Epithelial cell of esophagus (primary cell): ENCODE measurements at regions not wholly inside any gene's neighbourhood (a gene's known extent, or its start where the extent isn't known, plus 50 kb on each side); places are given as distances from the start of the nearest gene placed in this dataset.

Source experiments
- DNase-seq: peaks from one replicate; pipeline ENCODE4 v3.0.0; 2010; ENCODE audit warnings: low read depth
- H3K4me3 ChIP-seq: 2 replicates; pipeline ENCODE4 v1.5.1; 2011; ENCODE audit warnings: mild to moderate bottlenecking, low read length, control low read depth
- TF ChIP-seq, protein P1 (sequence below): IDR thresholded peaks from 2 replicates; pipeline ENCODE4 v1.5.1; 2011; ENCODE audit warnings: low read depth, mild to moderate bottlenecking, low read length, control low read depth, inconsistent platforms; ENCODE audit not compliant: insufficient read depth; ENCODE audit errors: missing control alignments

DNA sequence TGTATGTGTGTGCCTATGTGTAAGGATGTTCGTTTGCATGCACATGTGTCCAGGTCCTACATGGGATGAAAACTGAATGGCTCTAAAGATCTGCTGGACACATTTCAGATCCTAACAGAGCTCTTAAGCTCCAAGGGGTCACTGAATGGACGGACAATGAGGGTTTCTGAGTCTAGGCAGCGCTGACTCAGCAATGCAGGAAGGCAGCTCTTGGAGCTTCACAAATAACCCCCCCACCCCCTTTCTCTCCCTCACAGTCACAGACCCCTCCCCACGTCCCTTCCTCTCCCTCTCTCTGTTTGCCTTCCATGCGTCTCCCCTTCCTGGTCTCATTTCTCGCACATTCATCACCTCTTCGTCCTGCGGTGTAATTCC, 369.8 kb downstream of the PREX1 start:
- H3K4me3 ChIP-seq = no peak overlapping the region
- no peak for DNase-seq
- TF ChIP-seq, protein P1, sequence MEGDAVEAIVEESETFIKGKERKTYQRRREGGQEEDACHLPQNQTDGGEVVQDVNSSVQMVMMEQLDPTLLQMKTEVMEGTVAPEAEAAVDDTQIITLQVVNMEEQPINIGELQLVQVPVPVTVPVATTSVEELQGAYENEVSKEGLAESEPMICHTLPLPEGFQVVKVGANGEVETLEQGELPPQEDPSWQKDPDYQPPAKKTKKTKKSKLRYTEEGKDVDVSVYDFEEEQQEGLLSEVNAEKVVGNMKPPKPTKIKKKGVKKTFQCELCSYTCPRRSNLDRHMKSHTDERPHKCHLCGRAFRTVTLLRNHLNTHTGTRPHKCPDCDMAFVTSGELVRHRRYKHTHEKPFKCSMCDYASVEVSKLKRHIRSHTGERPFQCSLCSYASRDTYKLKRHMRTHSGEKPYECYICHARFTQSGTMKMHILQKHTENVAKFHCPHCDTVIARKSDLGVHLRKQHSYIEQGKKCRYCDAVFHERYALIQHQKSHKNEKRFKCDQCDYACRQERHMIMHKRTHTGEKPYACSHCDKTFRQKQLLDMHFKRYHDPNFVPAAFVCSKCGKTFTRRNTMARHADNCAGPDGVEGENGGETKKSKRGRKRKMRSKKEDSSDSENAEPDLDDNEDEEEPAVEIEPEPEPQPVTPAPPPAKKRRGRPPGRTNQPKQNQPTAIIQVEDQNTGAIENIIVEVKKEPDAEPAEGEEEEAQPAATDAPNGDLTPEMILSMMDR = no peak

DNA sequence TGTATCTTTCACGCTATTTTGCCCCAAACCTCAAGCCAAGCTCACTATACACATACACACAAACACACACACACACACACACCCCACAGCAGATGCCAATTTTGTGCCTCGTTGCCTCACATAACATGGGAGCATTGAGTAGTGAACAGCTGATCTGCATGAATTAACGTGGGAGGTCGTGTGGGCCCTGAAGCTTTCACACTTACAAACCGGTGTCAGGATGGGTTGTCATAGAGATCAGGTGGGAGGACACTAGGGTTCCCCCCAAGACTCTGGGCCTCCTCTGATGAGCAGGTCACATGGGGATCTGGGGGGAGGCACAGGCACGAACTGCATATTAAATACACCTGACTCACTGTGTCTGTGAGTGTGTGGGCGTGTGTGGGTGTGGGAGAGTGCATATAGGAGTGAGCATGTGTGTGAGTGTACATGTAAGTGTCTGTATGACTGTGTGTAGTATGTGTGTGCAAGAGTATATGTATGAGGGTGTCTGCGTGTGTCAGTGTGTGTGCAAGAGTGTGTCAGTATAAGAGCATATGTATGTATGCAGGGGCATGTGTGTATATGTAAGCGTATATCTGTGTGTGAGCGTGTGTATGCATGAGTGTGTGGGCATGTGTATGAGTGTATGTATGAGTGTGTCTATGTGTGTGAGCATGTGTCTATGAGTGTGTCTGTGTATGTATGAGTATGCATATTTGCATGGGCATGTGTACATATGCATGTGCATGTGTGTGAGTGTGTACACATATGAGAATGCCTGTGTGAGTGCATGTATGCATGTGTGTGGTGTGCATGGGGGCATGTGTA, 370.4 kb downstream of the PREX1 start:
- DNase-seq = no peak
- H3K4me3 ChIP-seq = no peak overlapping the region
- TF ChIP-seq, protein P1 = no peak

DNA sequence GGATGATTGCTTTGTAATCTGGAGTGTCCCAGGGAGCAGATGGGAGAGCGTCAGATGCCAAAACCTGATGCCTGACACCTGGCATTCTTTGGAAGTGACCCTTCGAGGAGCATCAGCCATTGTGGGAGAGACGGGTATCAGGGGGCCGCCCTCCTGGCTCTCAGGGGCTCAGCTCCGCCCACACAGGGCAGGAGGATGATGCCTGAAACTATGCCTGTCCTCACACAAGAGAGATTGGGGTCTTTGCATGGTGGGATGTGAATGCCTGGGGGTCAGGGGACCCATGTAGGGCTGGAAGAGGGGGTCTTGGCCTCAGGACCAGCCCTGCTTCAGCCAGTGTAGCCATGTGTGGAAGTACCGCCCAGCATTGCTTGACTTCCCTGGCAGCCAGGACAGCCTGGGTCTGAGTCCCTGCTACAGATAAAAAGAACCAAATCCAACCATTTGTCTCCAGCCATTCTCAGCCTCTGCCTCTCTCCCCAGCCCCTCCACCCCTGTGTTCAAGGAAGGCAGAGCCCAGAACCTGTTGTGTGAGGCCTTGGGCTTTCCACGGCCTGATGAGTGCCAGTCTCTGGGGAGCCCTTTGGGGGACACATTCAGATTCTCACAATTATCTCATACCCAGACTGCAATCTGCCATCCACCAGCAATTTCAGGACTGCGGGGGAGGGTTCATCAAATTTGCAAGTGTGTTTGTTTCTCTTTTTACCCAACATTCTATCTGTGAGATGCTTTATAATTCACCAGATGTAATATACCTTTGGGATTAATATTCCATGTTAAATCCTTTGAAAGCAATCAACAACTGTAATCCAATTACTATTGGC, 371.2 kb downstream of the PREX1 start:
- TF ChIP-seq, protein P1 = no peak
- no peak overlapping the region for H3K4me3 ChIP-seq
- no peak for DNase-seq

DNA sequence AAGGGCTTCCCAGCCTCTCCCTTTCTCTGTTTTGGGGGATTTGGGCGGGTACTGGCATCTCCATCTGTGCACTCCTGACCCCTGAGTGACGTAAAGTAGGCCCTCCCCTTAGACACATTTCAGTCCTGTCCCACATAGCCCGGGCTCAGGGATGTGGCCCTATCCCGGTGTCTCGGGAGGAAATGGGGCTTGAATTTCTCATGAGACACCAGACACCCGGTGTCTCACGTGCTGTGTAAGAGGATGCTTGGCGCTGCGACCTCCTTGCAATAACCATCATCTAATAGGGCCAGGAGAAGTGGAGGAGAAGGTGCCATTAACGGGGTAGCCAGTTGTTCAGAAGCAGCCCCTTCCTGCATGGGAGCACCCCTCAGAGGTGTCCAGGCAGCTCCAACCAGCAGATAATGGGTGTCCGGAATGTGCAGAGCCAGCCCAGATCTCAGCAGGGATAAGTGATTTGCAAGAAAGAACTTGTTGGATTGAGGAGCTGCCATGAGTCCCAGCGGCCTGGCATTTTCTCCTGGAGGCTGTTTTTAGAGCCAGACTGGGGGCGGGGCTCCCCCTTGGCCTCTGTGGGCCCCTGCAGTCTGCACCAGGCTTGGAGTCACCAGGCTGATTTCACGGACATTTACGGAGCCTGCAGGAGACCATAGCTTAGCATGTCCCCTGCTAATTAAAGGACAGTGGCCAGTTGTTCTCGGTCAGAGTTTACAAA, 372.0 kb downstream of the PREX1 start:
- H3K4me3 ChIP-seq = no peak overlapping the region
- no peak for DNase-seq
- TF ChIP-seq, protein P1 = no peak

DNA sequence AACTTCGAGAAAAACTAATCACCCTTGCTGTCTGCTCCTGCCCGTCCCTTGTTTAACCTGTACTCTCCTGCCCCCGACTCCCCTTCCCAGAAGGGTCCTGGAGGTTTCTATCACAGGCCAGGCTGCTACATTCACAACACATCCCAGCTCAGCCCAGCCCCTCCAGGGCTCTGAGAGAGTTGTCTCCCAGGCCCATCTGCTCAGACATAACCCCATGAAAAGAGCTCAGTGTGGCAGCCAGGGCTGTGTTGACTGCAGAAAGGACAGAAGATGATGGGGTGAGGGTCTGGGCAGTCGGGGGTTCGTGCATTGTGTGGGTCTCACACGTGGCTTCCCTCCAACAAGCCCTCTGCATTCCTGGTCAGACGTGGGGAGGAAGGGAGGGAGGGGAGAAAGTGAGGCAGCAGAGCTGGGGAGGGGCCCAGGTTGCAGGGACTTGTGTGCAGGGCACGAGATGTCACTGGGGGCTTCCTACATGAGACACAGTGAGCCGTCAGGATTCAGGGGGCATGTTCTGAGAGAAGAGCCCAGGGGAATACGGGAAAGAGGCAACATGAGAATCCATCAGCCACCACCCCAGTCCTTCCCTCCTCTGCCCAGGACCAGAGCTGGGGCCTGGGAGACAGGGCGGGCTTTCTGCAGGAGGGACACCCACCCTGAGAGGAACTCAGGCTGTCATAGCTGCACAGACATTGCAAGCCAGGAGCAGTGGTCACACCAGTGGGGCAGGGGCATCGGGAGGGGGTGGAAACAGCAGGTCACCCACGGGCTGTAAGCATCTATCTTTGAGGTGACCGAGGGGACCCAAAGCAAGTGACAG, 372.9 kb downstream of the PREX1 start:
- TF ChIP-seq, protein P1 = no peak
- no peak overlapping the region for H3K4me3 ChIP-seq
- DNase-seq = no peak

DNA sequence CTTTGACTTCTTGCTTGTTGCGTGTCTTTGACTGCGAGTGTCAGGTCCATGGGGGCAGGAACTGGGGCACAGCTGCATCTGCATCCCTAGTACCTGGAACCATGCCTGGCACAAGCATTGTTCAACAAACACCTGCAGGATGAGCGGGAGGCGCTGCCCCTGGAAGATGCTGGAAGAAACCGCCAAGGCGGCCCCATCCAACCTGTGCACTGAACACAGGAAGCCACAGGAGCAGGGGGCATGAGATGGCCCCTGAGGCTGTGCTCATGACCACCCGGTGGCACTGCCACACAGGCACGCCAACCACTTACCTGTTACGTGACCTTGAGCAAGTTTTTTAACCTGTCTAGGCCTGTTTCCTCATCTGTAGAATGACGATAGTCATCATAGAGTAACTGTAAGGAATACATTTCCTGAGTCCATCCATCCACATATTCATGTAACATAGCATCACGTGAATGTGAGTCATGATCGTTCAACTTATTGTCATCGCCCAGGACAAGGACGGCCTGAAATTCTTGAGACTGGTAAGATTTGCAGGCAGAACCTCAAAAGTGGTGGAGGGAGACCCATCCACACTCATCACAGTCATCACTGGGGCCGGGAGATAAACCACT, 374.2 kb downstream of the PREX1 start:
- H3K4me3 ChIP-seq = no peak overlapping the region
- DNase-seq = no peak
- TF ChIP-seq, protein P1 = no peak
